Fibroblast of lung (primary cell): ENCODE measurements at regions not wholly inside any gene's neighbourhood (a gene's known extent, or its start where the extent isn't known, plus 50 kb on each side); places are given as distances from the start of the nearest gene placed in this dataset.

Source experiments
- DNase-seq, 2 donors: peaks; one replicate each; pipeline versions ENCODE4 v3.0.0 to v3.0.0-alpha.2; 2010; ENCODE audit warnings: low read depth in 2 of 2
- H2AFZ ChIP-seq: 2 replicates; pipeline ENCODE4 v1.5.1; 2012; ENCODE audit warnings: low read length, control low read depth, inconsistent platforms
- H3K27ac ChIP-seq: 2 replicates; pipeline ENCODE4 v1.5.1; 2011; ENCODE audit warnings: low read length, control low read depth; ENCODE audit not compliant: insufficient read depth
- H3K27me3 ChIP-seq: 2 replicates; pipeline ENCODE4 v1.5.1; 2011; ENCODE audit warnings: mild to moderate bottlenecking, low read length; ENCODE audit not compliant: control insufficient read depth, insufficient read depth
- H3K36me3 ChIP-seq: 2 replicates; pipeline ENCODE4 v1.5.1; 2011; ENCODE audit warnings: low read length; ENCODE audit not compliant: control insufficient read depth, insufficient read depth
- H3K4me1 ChIP-seq: 2 replicates; pipeline ENCODE4 v1.5.1; 2011; ENCODE audit warnings: low read length; ENCODE audit not compliant: control insufficient read depth, insufficient read depth; ENCODE audit errors: extremely low read depth
- H3K4me2 ChIP-seq: 2 replicates; pipeline ENCODE4 v1.5.1; 2011; ENCODE audit warnings: low read length, control low read depth; ENCODE audit not compliant: insufficient read depth; ENCODE audit errors: extremely low read depth
- H3K4me3 ChIP-seq, 4 experiments: fragments of 200-600 bp in 1 of 4; sonication (generic) in 1 of 4; replicated peaks in 1 of 4; 2 replicates each; pipeline ENCODE4 v1.5.1; 2011 to 2016; ENCODE audit warnings: low read length in 4 of 4, low read depth in 3 of 4, mild to moderate bottlenecking in 3 of 4, control low read depth in 2 of 4, inconsistent platforms in 1 of 4, mixed read lengths in 1 of 4; ENCODE audit not compliant: insufficient read depth in 1 of 4; ENCODE audit errors: control extremely low read depth in 1 of 4
- H3K79me2 ChIP-seq: 2 replicates; pipeline ENCODE4 v1.5.1; 2012; ENCODE audit warnings: mild to moderate bottlenecking, low read length, inconsistent platforms; ENCODE audit not compliant: control insufficient read depth, insufficient read depth
- H3K9ac ChIP-seq: 2 replicates; pipeline ENCODE4 v1.5.1; 2011; ENCODE audit warnings: mild to moderate bottlenecking, low read length, control low read depth; ENCODE audit not compliant: insufficient read depth
- H3K9me3 ChIP-seq: 2 replicates; pipeline ENCODE4 v1.5.1; 2012; ENCODE audit warnings: low read depth, low read length; ENCODE audit not compliant: control insufficient read depth, insufficient read depth
- H4K20me1 ChIP-seq: 2 replicates; pipeline ENCODE4 v1.5.1; 2011; ENCODE audit warnings: low read length; ENCODE audit not compliant: control insufficient read depth, insufficient read depth; ENCODE audit errors: extremely low read depth
- EZH2 ChIP-seq: IDR thresholded peaks from 2 replicates; pipeline ENCODE4 v1.5.1; 2012; ENCODE audit warnings: low read length, control low read depth, mild to moderate bottlenecking; ENCODE audit errors: missing control alignments
- TF ChIP-seq, protein P1 (sequence below), 2 donors: IDR thresholded peaks in 1 of 2; conservative IDR thresholded peaks in 1 of 2; 1 replicate in 1 of 2; 2 replicates in 1 of 2; pipeline ENCODE4 v1.5.1; 2011 to 2012; ENCODE audit warnings: low read length in 2 of 2, control low read depth in 1 of 2, inconsistent platforms in 1 of 2, low read depth in 1 of 2, mild to moderate bottlenecking in 1 of 2

DNA sequence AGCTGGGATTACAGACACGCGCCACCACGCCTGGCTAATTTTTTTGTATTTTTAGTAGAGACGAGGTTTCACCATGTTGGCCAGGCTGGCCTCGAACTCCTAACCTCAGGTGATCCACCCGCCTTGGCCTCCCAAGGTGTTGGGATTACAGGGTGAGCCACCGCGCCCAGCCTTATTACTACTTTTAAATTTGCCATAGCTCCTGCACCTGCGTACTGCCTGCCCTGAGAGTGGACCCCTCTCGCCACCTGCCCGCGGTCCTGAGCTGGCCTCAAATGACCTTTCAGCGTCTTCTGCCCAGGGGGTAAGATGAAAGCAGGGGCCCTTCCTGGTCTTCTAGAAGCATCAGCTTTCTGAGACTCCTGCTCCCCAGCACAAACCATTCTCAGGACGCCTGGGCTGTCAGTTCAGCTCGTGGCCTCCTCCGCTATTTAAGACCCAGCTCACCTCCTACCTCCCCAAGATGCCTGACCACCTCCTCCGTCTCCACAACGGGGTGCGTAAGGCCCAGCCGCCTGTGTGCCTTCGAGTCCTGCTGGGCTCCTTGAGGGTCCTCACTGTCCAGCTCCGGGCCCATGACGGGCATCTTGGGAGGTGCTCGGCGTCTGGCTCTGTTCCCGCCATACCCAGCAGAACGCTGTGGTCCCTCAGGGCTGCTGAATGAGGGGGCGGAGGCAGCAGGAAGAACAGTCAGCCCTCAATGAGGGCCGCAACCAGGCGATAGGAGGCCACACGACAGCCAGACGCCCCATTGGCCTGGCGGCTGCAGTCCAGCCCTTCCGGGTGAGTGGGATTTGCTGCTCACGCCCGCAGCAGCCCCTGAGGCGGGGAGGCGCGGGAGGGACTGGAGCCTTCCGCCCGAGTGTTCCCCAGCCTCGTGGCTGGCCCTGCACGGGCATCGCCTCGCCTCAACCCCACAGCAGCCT lies 266.6 kb downstream of the TFCP2L1 start:
- no peak overlapping the region for H3K27ac ChIP-seq
- peak overlapping the region; percentile 55 for H2AFZ ChIP-seq
- H3K36me3 ChIP-seq, result no peaks in the 10 kb centered on the region
- H3K79me2 ChIP-seq, result no peaks in the 10 kb centered on the region
- no peaks in the 10 kb centered on the region for H3K9me3 ChIP-seq
- H3K4me3 ChIP-seq, result peak overlapping the region in 1 of 4 experiments; percentile 14
- no peak overlapping the region for H3K9ac ChIP-seq
- peak; percentile 29 to 65 for DNase-seq
- TF ChIP-seq, protein P1, sequence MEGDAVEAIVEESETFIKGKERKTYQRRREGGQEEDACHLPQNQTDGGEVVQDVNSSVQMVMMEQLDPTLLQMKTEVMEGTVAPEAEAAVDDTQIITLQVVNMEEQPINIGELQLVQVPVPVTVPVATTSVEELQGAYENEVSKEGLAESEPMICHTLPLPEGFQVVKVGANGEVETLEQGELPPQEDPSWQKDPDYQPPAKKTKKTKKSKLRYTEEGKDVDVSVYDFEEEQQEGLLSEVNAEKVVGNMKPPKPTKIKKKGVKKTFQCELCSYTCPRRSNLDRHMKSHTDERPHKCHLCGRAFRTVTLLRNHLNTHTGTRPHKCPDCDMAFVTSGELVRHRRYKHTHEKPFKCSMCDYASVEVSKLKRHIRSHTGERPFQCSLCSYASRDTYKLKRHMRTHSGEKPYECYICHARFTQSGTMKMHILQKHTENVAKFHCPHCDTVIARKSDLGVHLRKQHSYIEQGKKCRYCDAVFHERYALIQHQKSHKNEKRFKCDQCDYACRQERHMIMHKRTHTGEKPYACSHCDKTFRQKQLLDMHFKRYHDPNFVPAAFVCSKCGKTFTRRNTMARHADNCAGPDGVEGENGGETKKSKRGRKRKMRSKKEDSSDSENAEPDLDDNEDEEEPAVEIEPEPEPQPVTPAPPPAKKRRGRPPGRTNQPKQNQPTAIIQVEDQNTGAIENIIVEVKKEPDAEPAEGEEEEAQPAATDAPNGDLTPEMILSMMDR (conservative IDR thresholded peaks at IDR 0.05 in 1 of 2, IDR thresholded peaks at IDR 0.05 in 1 of 2; ENCODE audit: low read depth in 1 of 2, low read length in 2 of 2), result no peak
- no peak for TF ChIP-seq EZH2
- no peaks in the 10 kb centered on the region for H4K20me1 ChIP-seq
- no peaks in the 10 kb centered on the region for H3K4me1 ChIP-seq
- H3K4me2 ChIP-seq, result peak overlapping the region; percentile 71
- peaks cover 2% of the 10 kb centered on the region for H3K27me3 ChIP-seq

DNA sequence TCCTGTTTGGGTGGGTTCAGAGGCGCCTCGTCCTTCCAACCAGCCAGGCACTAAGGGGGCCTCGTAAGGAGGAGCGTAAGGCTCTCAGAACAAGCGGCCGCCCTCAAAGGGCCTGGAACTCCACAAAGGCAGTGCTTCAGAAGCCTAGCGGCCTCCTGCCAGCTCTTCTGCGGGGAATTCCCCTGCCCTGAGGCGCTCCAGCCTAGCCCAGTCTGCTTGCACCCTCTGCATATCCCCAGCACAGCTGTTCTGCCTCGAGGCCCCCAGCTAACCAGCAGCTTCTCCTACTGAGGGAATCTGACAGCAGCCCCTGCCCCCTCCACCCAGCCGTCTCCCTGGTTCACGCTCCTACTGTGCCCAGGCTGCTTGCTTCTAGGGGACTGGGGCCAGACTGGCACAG lies 265.9 kb downstream of the TFCP2L1 start:
- no peaks in the 10 kb centered on the region for H4K20me1 ChIP-seq
- no peak for DNase-seq
- H3K9me3 ChIP-seq, result no peaks in the 10 kb centered on the region
- no peaks in the 10 kb centered on the region for H3K36me3 ChIP-seq
- peaks cover 2% of the 10 kb centered on the region for H3K27me3 ChIP-seq
- H3K27ac ChIP-seq, result no peak overlapping the region
- no peak overlapping the region for H3K9ac ChIP-seq
- H3K4me1 ChIP-seq, result no peaks in the 10 kb centered on the region
- H2AFZ ChIP-seq, result peak overlapping the region; percentile 55
- H3K4me3 ChIP-seq, result no peak overlapping the region
- TF ChIP-seq, protein P1 (conservative IDR thresholded peaks at IDR 0.05 in 1 of 2, IDR thresholded peaks at IDR 0.05 in 1 of 2; ENCODE audit: low read depth in 1 of 2, low read length in 2 of 2), result no peak
- no peak for TF ChIP-seq EZH2
- peak overlapping the region; percentile 35 for H3K4me2 ChIP-seq
- H3K79me2 ChIP-seq, result no peaks in the 10 kb centered on the region

DNA sequence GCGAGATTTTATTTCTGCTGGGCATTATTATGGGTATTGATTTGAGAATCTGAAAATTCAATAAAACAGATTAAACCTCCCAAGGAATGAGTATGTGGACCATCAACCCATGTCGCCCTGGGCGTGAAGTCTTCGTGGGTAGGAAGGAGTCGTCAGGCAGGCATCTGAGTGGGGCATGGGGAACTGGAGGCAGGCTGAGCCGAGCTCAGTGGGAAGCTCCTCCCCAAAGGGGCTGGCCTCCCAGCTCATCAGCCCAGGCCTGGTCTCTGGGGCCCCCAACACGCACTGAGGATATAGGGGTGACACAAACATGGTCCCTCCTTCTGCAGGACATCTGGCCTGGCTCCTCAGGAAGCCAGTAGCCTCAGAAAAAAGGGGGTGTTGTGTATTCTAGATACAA lies 265.2 kb downstream of the TFCP2L1 start:
- H3K4me2 ChIP-seq, result no peak overlapping the region
- no peak overlapping the region for H3K9ac ChIP-seq
- peaks cover 2% of the 10 kb centered on the region for H3K27me3 ChIP-seq
- no peaks in the 10 kb centered on the region for H4K20me1 ChIP-seq
- no peak overlapping the region for H2AFZ ChIP-seq
- H3K4me1 ChIP-seq, result no peaks in the 10 kb centered on the region
- no peak for TF ChIP-seq EZH2
- TF ChIP-seq, protein P1 (conservative IDR thresholded peaks at IDR 0.05 in 1 of 2, IDR thresholded peaks at IDR 0.05 in 1 of 2; ENCODE audit: low read depth in 1 of 2, low read length in 2 of 2), result no peak
- H3K4me3 ChIP-seq, result no peak overlapping the region
- H3K9me3 ChIP-seq, result no peaks in the 10 kb centered on the region
- H3K79me2 ChIP-seq, result no peaks in the 10 kb centered on the region
- DNase-seq, result no peak
- H3K27ac ChIP-seq, result no peak overlapping the region
- no peaks in the 10 kb centered on the region for H3K36me3 ChIP-seq
